Uterus (tissue), 3 donors: ENCODE measurements at regions not wholly inside any gene's neighbourhood (a gene's known extent, or its start where the extent isn't known, plus 50 kb on each side); places are given as distances from the start of the nearest gene placed in this dataset.

Source experiments
- DNase-seq, 2 donors: peaks; one replicate each; pipeline ENCODE4 v3.0.0-alpha.2; 2019 to 2020
- H3K27ac ChIP-seq, 2 donors: fragments of 200-600 bp; sonication (generic); 1 replicate in 1 of 2; 2 replicates in 1 of 2; pipeline ENCODE4 v1.5.1; 2016 to 2018
- H3K27me3 ChIP-seq, 2 donors: fragments of 200-600 bp; sonication (generic); one replicate each; pipeline ENCODE4 v1.5.1; 2018 to 2019; ENCODE audit warnings: control low read depth in 1 of 2
- H3K36me3 ChIP-seq, 2 donors: fragments of 200-600 bp; sonication (generic); one replicate each; pipeline ENCODE4 v1.5.1; 2019; ENCODE audit warnings: control low read depth in 1 of 2
- H3K4me1 ChIP-seq, 2 donors: fragments of 200-600 bp; sonication (generic); one replicate each; pipeline ENCODE4 v1.5.1; 2018 to 2019; ENCODE audit warnings: control low read depth in 1 of 2
- H3K4me3 ChIP-seq, 2 donors: fragments of 200-600 bp; sonication (generic); 1 replicate in 1 of 2; 2 replicates in 1 of 2; pipeline ENCODE4 v1.5.1; 2018 to 2019; ENCODE audit warnings: mild to moderate bottlenecking in 1 of 2
- H3K9me3 ChIP-seq, 2 donors: fragments of 200-600 bp; sonication (generic); one replicate each; pipeline ENCODE4 v1.5.1; 2019; ENCODE audit warnings: control low read depth in 1 of 2
- CTCF ChIP-seq, 4 experiments: fragments of 200-600 bp in 2 of 4; fragments of 450-650 bp in 2 of 4; sonication (generic) in 2 of 4; IDR thresholded peaks; one replicate each; pipeline ENCODE4 v1.5.1; 2016 to 2019; ENCODE audit warnings: antibody characterized with exemption in 4 of 4, mild to moderate bottlenecking in 2 of 4, moderate library complexity in 1 of 4
- POLR2A ChIP-seq, 2 donors: fragments of 450-650 bp; IDR thresholded peaks; one replicate each; pipeline ENCODE4 v1.6.1; 2016; ENCODE audit warnings: antibody characterized with exemption in 2 of 2, mild to moderate bottlenecking in 1 of 2, moderate library complexity in 1 of 2
- intact Hi-C: fragments of 100-400 bp; cut with DNase I; formaldehyde crosslinking; loops from one replicate; pipeline ENCODE4 v1.15.1; 2023; ENCODE audit warnings: low total_unique reads
- donor health status: DM: yes; HTN: yes; CAD: no.

DNA sequence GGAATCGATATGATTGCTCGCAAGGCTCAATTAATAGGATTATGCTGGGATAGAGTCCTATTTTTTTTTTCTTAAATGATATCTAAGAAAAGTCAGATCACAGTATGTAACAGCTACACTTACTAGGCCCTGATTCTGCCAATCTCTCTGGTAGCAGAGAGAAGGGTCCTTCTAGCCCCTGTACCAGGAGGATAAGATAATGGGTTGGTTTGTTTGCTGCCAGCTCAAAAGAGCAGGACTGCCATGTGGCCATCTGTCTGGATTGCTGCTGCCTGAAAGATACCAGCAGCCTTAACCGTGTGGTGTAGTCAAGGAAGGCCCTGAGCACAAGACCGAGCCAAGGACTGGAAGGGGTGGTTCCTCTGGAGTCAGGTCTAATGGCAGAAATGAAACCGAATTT, 236.4 kb downstream of the KLF13 start:
- intact Hi-C loops = no loop called here
- Histone ChIP-seq H3K36me3 (no peaks in the 10 kb centered on the region), H3K4me1 (no peaks in the 10 kb centered on the region), H3K27me3 (no peaks in the 10 kb centered on the region), H3K9me3 (no peaks in the 10 kb centered on the region), H3K27ac (no peak overlapping the region), H3K4me3 (no peak overlapping the region)
- TF ChIP-seq CTCF (IDR thresholded peaks at IDR 0.05) = no peak
- TF ChIP-seq POLR2A (IDR thresholded peaks at IDR 0.05) = no peak
- DNase-seq = no peak

DNA sequence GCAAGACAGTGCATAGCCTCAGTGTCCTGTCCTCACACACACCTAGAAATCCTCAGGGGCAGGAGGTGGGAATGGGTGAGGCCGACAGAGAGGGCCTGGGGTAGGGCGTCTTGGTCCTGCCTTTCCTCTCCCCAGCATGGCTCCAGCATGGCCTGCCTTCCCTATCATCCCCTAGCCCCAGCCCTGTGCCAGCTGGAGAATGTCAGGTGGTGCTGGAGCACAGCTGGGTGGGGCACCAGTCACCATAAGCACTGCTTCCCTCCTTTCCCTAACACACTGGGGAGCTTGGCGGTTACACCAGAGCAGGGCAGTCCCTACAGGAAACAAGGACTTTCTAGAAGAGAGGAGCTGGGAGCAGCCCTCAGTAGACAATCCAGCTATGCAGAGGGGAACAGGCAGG, 236.8 kb downstream of the KLF13 start:
- DNase-seq = no peak
- Histone ChIP-seq H3K36me3 (no peaks in the 10 kb centered on the region), H3K9me3 (no peaks in the 10 kb centered on the region), H3K4me3 (no peak overlapping the region), H3K27ac (no peak overlapping the region), H3K27me3 (no peaks in the 10 kb centered on the region), H3K4me1 (no peaks in the 10 kb centered on the region)
- intact Hi-C loops = no loop called here
- TF ChIP-seq CTCF (IDR thresholded peaks at IDR 0.05) (no peak), POLR2A (IDR thresholded peaks at IDR 0.05) (no peak)

GRCh38 chr15:31567861-31568260, 241.2 kb downstream of the KLF13 start:
- TF ChIP-seq CTCF (IDR thresholded peaks at IDR 0.05) = no peak
- TF ChIP-seq POLR2A (IDR thresholded peaks at IDR 0.05) = no peak
- Histone ChIP-seq H3K4me1 (no peaks in the 10 kb centered on the region), H3K27me3 (no peaks in the 10 kb centered on the region), H3K4me3 (no peak overlapping the region), H3K36me3 (no peaks in the 10 kb centered on the region), H3K9me3 (no peaks in the 10 kb centered on the region), H3K27ac (no peak overlapping the region)
- no peak for DNase-seq
- intact Hi-C loops = no loop called here

DNA sequence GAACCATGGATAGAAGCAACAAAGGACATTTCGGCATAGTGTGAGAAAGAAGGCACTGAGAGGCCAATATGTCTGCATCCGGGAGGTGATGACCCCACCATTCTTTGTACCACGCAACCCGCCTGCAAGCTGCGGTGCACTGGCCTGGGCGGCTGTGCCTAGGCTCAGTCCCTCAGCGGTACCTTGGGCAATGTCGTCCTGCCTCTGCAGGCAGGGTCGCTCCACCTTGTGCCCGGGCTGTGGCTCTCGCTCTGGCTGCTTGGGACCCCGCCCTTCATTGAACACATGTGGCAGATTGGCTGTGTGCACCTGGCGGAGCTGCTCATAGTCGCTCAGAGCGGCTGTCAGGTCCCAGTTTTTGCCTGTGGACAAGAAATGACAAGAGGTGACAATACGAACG, 243.2 kb downstream of the KLF13 start:
- H3K27me3 ChIP-seq = no peaks in the 10 kb centered on the region
- no peak overlapping the region for H3K4me3 ChIP-seq
- H3K27ac ChIP-seq = no peak overlapping the region
- TF ChIP-seq POLR2A (IDR thresholded peaks at IDR 0.05) = no peak
- no peak for TF ChIP-seq CTCF (IDR thresholded peaks at IDR 0.05)
- intact Hi-C loops = no loop called here
- H3K9me3 ChIP-seq = no peaks in the 10 kb centered on the region
- DNase-seq = no peak
- H3K4me1 ChIP-seq = no peaks in the 10 kb centered on the region
- H3K36me3 ChIP-seq = no peaks in the 10 kb centered on the region

DNA sequence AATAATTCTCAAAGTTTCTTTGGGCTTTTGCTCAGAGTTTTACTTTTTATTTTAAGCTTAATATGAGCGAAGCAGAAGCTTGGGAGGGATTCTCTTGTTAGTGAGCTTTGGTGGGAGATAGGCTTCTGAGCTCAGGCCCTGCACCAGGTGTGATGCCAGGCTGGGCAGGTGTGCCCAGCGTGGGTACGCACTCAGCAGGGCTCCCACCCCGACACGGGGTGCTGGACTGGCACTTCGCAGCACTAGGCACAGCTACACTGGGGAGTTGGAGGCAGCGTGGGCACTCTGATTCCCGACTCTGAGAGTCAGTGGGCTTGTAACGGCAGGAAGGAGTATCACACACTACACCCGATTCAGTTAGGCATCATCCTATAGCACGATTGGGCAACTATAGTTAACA, 244.0 kb downstream of the KLF13 start:
- no peaks in the 10 kb centered on the region for H3K27me3 ChIP-seq
- no peaks in the 10 kb centered on the region for H3K4me1 ChIP-seq
- intact Hi-C loops = no loop called here
- H3K9me3 ChIP-seq = no peaks in the 10 kb centered on the region
- no peak overlapping the region for H3K4me3 ChIP-seq
- no peaks in the 10 kb centered on the region for H3K36me3 ChIP-seq
- no peak overlapping the region for H3K27ac ChIP-seq
- TF ChIP-seq CTCF (IDR thresholded peaks at IDR 0.05) (no peak), POLR2A (IDR thresholded peaks at IDR 0.05) (no peak)
- DNase-seq = no peak
